ENCODE measurements at regions not wholly inside any gene's neighbourhood (a gene's known extent, or its start where the extent isn't known, plus 50 kb on each side); places are given as distances from the start of the nearest gene placed in this dataset.

GRCh38 chr12:85509857-85510256 is 229.8 kb downstream of the ALX1 start:
- DNase-seq = no peak

- no peak for DNase-seq
Observed at GRCh38 chr12:85516039-85516438, 236.0 kb downstream of the ALX1 start.

- DNase-seq = no peak
Observed at GRCh38 chr12:85516667-85517325, 236.8 kb downstream of the ALX1 start.

DNA sequence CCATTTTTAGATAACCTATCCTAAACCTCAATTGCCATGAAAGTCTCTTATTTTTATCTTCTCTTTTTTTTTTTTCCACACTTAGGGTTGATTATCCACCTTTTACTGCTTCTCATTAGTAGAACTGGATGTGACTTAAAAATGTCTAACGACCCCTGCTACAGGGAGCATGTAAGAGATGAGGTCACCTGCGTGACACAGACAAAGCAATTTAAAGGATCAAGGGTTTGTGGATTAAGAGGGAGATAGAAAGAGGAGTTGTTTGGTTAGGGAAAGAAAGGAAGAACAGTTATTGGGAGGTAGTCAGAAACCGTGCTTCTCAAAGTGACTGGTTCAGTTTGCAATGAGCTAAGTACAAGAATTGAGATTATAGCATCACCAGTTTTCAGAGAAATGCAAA is 239.1 kb downstream of the ALX1 start:
- DNase-seq = no peak

DNA sequence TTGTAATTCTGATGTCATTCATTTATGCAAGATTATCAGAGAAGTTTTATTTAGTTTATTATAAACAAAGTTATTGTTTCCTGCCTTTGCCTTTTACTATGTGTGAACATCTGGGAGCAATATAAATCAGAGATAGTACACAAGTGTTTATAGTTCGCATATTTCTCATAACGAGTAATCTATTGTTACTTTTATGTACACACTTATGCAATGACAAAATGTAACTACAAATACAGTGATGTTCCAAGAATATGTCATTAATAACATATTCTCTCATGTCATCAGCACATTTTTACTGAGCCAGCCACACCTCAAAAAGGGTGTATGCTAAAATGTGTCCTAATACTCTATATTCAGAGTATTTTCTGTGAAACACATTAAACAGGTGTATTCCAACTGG is 243.2 kb downstream of the ALX1 start:
- DNase-seq = no peak

DNA sequence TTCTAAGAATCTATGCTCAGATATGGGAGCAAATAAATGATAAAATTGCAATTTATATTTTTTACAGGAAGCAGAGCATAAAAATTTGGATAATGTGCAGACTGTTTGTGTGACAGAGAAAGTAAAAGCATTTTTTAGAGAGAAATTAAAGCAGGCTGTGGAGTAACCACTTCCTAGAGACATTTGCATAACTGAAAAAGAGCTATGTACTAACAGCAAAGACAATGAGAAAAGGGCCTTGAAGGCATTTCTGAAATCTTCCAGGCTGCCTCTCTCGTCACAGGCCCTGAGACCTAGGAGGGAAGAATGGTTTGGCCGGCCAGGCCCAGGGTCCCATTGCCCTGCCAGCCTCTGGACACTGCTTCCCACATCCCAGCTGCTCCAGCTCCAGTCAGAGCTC is 247.2 kb downstream of the ALX1 start:
- DNase-seq = no peak

GRCh38 chr12:85529896-85530295 is 249.9 kb downstream of the ALX1 start:
- DNase-seq = no peak

DNA sequence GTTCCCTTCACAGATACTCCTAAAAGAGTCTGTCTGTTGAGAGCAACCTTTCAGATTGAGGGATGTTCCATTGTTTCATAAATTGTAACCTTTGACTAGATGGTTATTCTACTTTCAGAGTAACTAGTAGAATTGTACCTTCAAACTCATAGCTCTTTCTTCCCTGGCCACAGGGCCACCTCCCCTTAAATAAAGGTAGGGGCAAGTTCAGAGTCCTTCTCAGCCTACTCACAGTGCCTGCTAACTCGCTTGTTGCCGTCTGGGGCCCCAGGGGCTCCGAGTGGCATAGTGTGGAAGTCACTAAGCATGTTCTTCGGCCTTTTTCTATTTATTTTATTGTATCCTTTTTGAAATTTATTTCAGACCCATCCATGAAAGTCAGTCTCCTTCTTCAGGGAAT is 250.4 kb downstream of the ALX1 start:
- no peak for DNase-seq

DNA sequence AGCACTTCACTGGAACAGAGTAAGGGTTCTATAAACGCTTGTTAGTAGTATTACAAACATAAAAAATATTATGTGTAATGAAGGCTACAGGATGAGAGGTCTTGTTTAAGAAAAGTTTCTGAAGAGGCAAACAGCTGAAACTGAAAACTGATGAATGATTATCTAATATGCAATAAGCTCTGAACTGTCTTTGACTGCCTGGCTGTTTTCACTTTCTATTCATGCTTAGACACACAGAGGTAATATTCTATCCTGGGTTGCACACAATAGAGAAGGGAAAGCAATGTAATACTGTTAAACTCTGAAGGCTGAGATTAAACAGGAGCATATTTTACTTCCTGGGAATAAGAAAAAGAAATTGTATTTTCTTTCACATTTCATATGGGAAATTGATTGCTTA is 251.3 kb downstream of the ALX1 start:
- no peak for DNase-seq

- no peak for DNase-seq
Observed at GRCh38 chr12:85549640-85550039, 269.6 kb downstream of the ALX1 start.

DNA sequence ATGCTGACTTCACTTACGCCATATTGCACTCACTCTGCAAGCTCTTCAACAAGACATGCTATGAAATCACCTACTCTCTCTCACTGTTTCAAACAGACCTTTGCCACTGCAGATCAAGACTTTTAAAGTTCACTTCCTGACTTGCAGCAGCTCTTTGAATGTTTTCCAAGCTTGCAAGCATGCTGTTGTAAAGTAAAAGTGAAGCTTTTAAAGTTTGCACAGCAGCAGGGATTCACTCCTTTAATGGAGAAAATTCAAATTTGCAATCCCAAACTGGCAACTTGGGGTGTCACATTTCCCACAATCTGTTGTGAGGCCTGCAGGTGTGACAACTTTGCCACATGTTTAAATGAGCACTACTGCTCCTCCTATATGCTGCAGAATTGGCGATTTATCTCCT is 270.9 kb downstream of the ALX1 start:
- DNase-seq = no peak

- DNase-seq = no peak
Observed at GRCh38 chr12:85552461-85552860, 272.4 kb downstream of the ALX1 start.

GRCh38 chr12:85557850-85558249 is 277.8 kb downstream of the ALX1 start:
- DNase-seq = no peak

DNA sequence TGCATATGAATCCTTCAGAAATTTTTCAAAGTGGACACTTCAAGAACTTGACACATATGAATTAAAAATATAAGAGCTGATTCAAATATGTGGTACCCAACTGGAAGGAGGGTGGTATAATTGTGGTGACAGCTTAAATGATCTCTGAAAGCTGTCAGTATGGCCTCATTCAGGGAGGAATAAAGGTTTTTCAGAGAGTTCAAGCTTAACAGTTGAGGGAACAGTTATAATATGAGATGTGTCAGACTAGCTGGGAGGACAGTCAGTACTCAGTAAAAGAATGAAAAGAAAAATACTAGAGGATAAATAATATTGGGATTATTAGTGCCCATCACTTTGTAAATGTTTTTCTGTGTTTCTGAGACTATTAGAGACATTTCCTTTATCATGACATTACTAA is 277.5 kb downstream of the RASSF9 start:
- no peak for DNase-seq

DNA sequence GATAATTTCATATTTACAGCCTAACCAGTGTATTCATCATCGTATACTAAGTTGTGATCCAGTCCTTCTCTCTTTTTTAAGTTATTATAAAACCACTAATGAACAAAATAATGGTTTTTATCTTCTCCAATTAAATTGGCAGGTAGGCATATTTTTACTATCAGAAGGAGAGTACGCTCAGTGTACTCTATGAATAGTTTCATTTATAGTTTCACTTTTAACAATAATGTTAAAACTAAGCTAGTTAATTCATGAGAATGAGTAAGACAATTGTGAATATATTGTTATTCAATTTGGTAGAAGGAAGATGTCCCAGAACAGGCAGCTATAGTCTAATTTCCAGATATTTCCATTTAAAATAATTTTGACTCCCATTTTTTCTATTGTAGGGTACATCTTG is 277.1 kb downstream of the RASSF9 start:
- DNase-seq = no peak

DNA sequence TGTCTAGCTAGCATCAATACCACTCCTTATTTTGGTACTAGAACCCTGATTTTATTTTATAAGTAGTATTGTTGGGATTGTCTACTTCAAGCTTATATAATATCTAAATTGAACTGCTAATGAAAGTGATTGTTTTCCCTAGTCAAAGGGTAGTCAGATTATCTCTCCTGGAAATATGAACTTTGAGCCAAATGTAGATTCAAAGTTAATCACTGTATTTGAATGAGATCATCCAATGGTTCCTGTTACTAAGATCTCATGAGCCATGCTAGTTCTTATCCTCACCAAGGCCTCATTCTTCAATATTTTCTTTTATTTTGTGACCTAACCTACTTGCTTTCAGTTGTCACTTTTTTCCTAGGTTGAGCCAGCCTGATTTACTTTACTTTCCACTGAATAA is 276.7 kb downstream of the RASSF9 start:
- no peak for DNase-seq

- no peak for DNase-seq
Observed at GRCh38 chr12:85562765-85563164, 273.4 kb downstream of the RASSF9 start.

DNA sequence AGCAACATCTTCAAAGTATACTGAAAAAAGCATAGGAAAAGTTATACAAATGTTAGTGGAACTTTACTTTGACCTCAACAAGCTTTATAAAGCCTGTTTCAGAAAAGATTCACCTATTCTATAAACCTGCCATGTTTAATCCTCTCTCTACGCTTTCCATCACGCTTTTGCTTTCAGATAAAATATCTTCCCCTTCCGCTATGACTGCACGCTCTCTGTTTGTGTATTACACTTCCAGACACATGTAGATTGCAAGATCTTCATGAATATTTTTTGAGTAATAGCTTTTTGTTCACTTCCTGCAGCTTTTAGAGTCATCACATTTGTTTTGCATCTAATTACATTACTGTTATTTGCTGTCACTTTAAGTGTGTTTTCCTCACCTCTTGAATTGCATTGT is 271.4 kb downstream of the RASSF9 start:
- DNase-seq = no peak

GRCh38 chr12:85568395-85569103 is 267.7 kb downstream of the RASSF9 start:
- no peak for DNase-seq

DNA sequence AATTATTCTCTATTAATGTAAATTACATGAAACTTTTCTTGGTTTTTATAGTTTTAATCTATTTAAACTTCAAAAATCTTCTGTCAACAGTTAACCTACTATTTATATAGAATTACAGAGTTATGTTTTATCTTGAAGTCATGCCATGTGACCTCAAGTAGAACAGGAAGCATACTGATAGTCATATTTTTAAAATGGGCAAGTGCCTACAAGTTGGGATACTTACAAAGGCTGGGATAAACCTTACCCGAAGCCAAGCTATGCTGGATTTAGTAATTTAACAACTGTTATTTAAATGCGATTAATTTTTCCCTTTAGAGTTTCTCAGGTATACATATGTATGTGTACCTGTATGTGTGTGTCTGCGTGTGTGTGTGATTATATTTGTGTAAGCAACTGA is 266.9 kb downstream of the RASSF9 start:
- DNase-seq = no peak

- DNase-seq = no peak
Observed at GRCh38 chr12:85572956-85573355, 263.3 kb downstream of the RASSF9 start.

DNA sequence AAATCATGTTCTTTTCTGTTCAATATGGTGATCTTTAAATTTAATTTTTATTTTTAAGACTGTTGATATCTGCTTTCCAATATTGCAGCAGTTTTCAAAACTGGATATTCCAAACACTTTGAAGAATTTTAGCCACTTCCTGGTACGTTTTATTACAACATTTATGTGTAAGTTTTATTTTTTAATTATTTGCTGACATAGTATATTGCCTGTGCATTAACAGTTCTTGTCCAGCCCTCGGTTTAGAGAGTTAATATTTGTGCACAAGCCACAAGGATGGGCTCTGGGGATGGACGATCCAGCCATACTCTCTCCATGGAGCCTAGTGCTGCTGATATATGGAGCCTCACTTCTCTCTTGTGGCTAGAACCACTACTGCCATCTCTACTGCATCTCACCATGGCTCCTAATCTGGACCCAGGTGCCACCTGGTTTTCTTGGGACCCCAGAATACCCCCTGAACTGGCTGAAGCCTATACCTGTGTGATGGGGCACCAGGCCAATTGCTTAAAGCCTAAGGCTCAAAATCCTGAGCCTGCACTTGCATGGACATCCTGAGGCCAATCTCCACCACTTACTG is 262.5 kb downstream of the RASSF9 start:
- DNase-seq = no peak

DNA sequence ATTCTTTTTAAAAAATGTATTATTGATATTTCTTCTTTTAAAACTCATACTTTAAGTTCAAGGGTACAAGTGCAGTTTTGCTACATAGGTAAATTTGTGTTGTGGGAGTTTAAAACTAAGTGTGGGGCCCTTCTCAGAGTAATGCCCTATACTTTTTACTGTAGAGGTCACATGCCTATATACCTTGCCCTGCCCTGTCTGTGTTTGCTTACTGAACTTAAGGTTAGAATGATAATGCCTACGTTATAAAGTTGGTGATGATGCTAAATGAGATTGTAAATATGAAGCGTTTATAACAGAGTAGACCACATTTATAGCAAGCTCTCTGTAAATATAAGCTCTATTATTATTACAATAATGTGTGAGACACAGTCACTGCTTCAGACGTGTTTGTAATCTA is 261.9 kb downstream of the RASSF9 start:
- DNase-seq = no peak
